Gastrocnemius medialis (tissue), 4 donors: ENCODE measurements at regions not wholly inside any gene's neighbourhood (a gene's known extent, or its start where the extent isn't known, plus 50 kb on each side); places are given as distances from the start of the nearest gene placed in this dataset.

Experiments used
- ATAC-seq, 2 donors: fragments of 150-250 bp; one replicate each; pipeline ENCODE4 v1.9.1; 2016
- DNase-seq, 2 donors: peaks; one replicate each; pipeline ENCODE4 v3.0.0-alpha.2; 2019
- H3K27ac ChIP-seq, 4 donors: fragments of 200-600 bp; sonication (generic); 1 replicate in 1 of 4; 2 replicates in 3 of 4; pipeline ENCODE4 v1.5.1; 2016 to 2018; ENCODE audit warnings: mild to moderate bottlenecking in 2 of 4, moderate library complexity in 1 of 4
- H3K27me3 ChIP-seq, 3 donors: fragments of 200-600 bp; sonication (generic) in 2 of 3; 1 replicate in 1 of 3; 2 replicates in 2 of 3; pipeline versions ENCODE4 v1.5.1 to v1.6.0; 2016 to 2019; ENCODE audit warnings: mild to moderate bottlenecking in 1 of 3, moderate library complexity in 1 of 3
- H3K36me3 ChIP-seq, 2 donors: fragments of 200-600 bp; sonication (generic) in 1 of 2; one replicate each; pipeline ENCODE4 v1.5.1; 2017 to 2018
- H3K4me1 ChIP-seq, 2 donors: fragments of 200-600 bp; sonication (generic) in 1 of 2; one replicate each; pipeline ENCODE4 v1.5.1; 2016 to 2017; ENCODE audit warnings: mild to moderate bottlenecking in 2 of 2
- H3K4me3 ChIP-seq, 4 donors: fragments of 200-600 bp; sonication (generic) in 3 of 4; 1 replicate in 1 of 4; 2 replicates in 3 of 4; pipeline ENCODE4 v1.5.1; 2016 to 2019; ENCODE audit warnings: mild to moderate bottlenecking in 2 of 4
- H3K9me3 ChIP-seq, 3 donors: fragments of 200-600 bp; sonication (generic) in 2 of 3; 1 replicate in 1 of 3; 2 replicates in 2 of 3; pipeline ENCODE4 v1.5.1; 2016 to 2019
- CTCF ChIP-seq, 5 experiments: fragments of 450-650 bp in 3 of 5; fragments of 200-600 bp in 2 of 5; sonication (generic) in 2 of 5; IDR thresholded peaks in 4 of 5; conservative IDR thresholded peaks in 1 of 5; 1 replicate in 4 of 5; 2 replicates in 1 of 5; pipeline ENCODE4 v1.5.1; 2016 to 2019; ENCODE audit warnings: antibody characterized with exemption in 5 of 5, mild to moderate bottlenecking in 3 of 5, moderate library complexity in 3 of 5
- POLR2A ChIP-seq, 2 donors: fragments of 450-650 bp; IDR thresholded peaks; one replicate each; pipeline ENCODE4 v1.6.1; 2017; ENCODE audit warnings: antibody characterized with exemption in 2 of 2, mild to moderate bottlenecking in 2 of 2, moderate library complexity in 2 of 2
- in situ Hi-C, 4 donors: fragments of 200-750 bp; cut with MboI; loops; one replicate each; pipeline versions ENCODE4 v1.15.0 to v1.8.0; 2017; ENCODE audit warnings: low sequenced_read_pairs in 4 of 4
- intact Hi-C: fragments of 100-400 bp; cut with DNase I; formaldehyde crosslinking; loops from one replicate; pipeline ENCODE4 v1.15.1; 2023; ENCODE audit warnings: low total_unique reads

- H3K27ac ChIP-seq, result no peak overlapping the region
- intact Hi-C loops, result no loop called here
- no peak overlapping the region for H3K4me3 ChIP-seq
- H3K36me3 ChIP-seq, result no peaks in the 10 kb centered on the region
- ATAC-seq (no peak), DNase-seq (no peak)
- in situ Hi-C loops, result no loop called here
- H3K4me1 ChIP-seq, result peaks cover 0 to under 1% of the 10 kb centered on the region in 2 donors
- no peaks in the 10 kb centered on the region for H3K9me3 ChIP-seq
- no peak for TF ChIP-seq POLR2A (IDR thresholded peaks at IDR 0.05)
- TF ChIP-seq CTCF (IDR thresholded peaks at IDR 0.05 in 4 of 5, conservative IDR thresholded peaks at IDR 0.05 in 1 of 5), result no peak
- H3K27me3 ChIP-seq, result no peaks in the 10 kb centered on the region
Observed at GRCh38 chr4:159042868-159043267, 60.0 kb upstream of the RAPGEF2 start.

- TF ChIP-seq CTCF (IDR thresholded peaks at IDR 0.05 in 4 of 5, conservative IDR thresholded peaks at IDR 0.05 in 1 of 5) (no peak), POLR2A (IDR thresholded peaks at IDR 0.05) (no peak)
- Histone ChIP-seq H3K4me1 (peaks cover 0 to 7% of the 10 kb centered on the region in 2 donors), H3K9me3 (no peaks in the 10 kb centered on the region), H3K27me3 (no peaks in the 10 kb centered on the region), H3K36me3 (no peaks in the 10 kb centered on the region), H3K4me3 (no peak overlapping the region), H3K27ac (no peak overlapping the region)
- intact Hi-C loops, result no loop called here
- in situ Hi-C loops, result no loop called here
- DNase-seq, result no peak
- no peak for ATAC-seq
Observed at GRCh38 chr4:159043861-159044260, 59.0 kb upstream of the RAPGEF2 start.

- DNase-seq (no peak), ATAC-seq (no peak)
- Histone ChIP-seq H3K9me3 (no peaks in the 10 kb centered on the region), H3K27me3 (no peaks in the 10 kb centered on the region), H3K4me1 (peaks cover 0 to 7% of the 10 kb centered on the region in 2 donors), H3K27ac (no peak overlapping the region), H3K36me3 (no peaks in the 10 kb centered on the region), H3K4me3 (no peak overlapping the region)
- in situ Hi-C loops, result no loop called here
- TF ChIP-seq CTCF (IDR thresholded peaks at IDR 0.05 in 4 of 5, conservative IDR thresholded peaks at IDR 0.05 in 1 of 5) (no peak), POLR2A (IDR thresholded peaks at IDR 0.05) (no peak)
- intact Hi-C loops, result no loop called here
Observed at GRCh38 chr4:159045321-159045720, 57.6 kb upstream of the RAPGEF2 start.

- Histone ChIP-seq H3K36me3 (no peaks in the 10 kb centered on the region), H3K27me3 (no peaks in the 10 kb centered on the region), H3K9me3 (no peaks in the 10 kb centered on the region), H3K27ac (no peak overlapping the region), H3K4me1 (peaks cover 0 to 7% of the 10 kb centered on the region in 2 donors), H3K4me3 (no peak overlapping the region)
- ATAC-seq (no peak), DNase-seq (no peak)
- no peak for TF ChIP-seq POLR2A (IDR thresholded peaks at IDR 0.05)
- no peak for TF ChIP-seq CTCF (IDR thresholded peaks at IDR 0.05 in 4 of 5, conservative IDR thresholded peaks at IDR 0.05 in 1 of 5)
- in situ Hi-C loops (no loop called here), intact Hi-C loops (no loop called here)
Observed at GRCh38 chr4:159046683-159047082, 56.2 kb upstream of the RAPGEF2 start.

GRCh38 chr4:159047478-159048165, 55.3 kb upstream of the RAPGEF2 start:
- Histone ChIP-seq H3K4me1 (peaks cover 0 to 7% of the 10 kb centered on the region in 2 donors), H3K27ac (no peak overlapping the region), H3K9me3 (no peaks in the 10 kb centered on the region), H3K4me3 (peak overlapping the region in 3 of 4 donors; percentile 44 to 56 (median 55)), H3K27me3 (no peaks in the 10 kb centered on the region), H3K36me3 (no peaks in the 10 kb centered on the region)
- ATAC-seq, result no peak
- no peak for TF ChIP-seq CTCF (IDR thresholded peaks at IDR 0.05 in 4 of 5, conservative IDR thresholded peaks at IDR 0.05 in 1 of 5)
- no peak for TF ChIP-seq POLR2A (IDR thresholded peaks at IDR 0.05)
- in situ Hi-C loops, result no loop called here
- DNase-seq, result no peak
- intact Hi-C loops, result no loop called here
